ENCODE measurements at regions not wholly inside any gene's neighbourhood (a gene's known extent, or its start where the extent isn't known, plus 50 kb on each side); places are given as distances from the start of the nearest gene placed in this dataset.

- TF ChIP-seq POLR2A (IDR thresholded peaks at IDR 0.05), result no peak
- TF ChIP-seq CTCF (IDR thresholded peaks at IDR 0.05), result no peak
These were observed 875.8 kb upstream of the CELF2 start for GRCh38 chr10:10141782-10142382.
